Activated CD8-positive, alpha-beta memory T cell treated with anti-CD3 and anti-CD28 coated beads for 48 hours (primary cell): ENCODE measurements at regions not wholly inside any gene's neighbourhood (a gene's known extent, or its start where the extent isn't known, plus 50 kb on each side); places are given as distances from the start of the nearest gene placed in this dataset.
"Not testable (repeated sequence)": the region's sequence is repeated elsewhere in the genome, so short reads cannot be mapped to it uniquely, and the experiment has no call there.

Experiments used
- DNase-seq, 3 experiments: peaks; one replicate each; pipeline ENCODE4 v3.0.0-alpha.2; 2020; ENCODE audit warnings: low read depth in 2 of 3, low spot score in 2 of 3

DNA sequence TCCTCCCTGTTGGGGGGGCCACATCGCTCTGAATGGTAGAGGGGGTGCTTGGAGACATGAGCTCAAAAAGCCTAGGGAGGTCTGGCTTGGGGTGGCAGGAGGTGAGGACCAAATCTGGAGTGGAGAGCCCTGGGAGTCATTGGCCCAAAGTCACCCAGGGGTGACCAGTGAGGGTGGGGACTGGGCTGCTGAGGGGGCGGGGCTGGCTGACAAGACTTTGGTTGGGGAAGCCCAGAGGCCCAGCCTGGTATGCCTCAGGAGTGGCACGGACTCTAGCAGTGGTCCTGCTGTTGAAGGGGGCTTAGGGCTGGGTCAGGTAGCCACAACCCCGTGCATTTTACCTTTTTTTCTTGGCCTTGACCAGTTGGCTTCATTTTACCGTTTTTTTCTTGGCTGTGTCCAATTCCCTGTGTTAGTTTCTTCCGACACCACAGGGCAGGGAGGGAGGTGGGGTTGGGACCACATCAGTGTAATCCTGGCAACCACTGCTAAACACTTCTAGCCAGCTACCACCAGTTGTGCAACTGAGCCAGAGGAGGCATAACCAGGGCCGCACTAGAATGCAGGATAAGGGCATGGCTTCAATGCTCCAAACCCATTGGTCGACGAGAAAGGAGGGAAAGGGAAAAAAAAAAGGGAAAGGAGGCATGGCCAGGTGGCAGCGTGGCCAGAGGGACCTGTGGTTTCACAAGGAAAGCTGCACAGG lies 105.3 kb upstream of the C2CD4B start:
- DNase-seq = no peak

DNA sequence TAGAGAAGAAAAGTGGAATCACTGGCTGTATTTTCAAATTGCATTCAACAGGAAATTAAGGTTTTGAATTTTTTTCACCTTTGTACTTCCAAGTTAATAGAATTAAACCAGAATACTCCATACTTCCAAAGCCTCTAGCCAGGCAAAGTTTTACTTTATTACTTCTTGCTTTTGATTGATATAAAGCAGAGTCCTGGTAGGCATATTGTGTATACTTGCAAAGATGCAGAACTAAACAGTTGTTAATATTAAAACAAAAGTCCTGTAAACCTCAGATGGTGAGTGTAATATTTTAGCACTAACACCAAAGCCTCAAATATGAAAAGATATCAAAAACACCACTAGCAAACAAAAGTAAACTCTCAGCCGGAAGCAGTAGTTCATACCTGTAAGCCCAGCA lies 107.2 kb upstream of the C2CD4B start:
- no peak for DNase-seq

DNA sequence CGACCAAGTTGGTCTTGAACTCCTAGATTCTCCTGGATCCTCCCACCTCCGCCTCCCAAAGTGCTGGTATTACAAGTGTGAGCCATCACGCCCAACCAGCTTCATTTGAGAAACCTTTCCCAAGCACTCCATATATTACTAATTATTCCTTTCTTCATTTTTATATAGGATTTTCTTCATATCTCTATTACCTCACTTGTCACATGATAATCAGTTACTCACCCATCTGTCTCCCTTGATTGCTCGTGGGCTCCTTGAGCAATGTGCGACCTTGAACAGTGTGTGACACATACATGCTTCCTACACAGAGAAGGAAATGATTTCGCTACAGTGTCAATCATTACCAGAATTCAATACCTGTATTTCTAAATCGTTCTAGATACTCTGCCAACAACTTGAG lies 110.7 kb upstream of the C2CD4B start:
- DNase-seq = no peak

DNA sequence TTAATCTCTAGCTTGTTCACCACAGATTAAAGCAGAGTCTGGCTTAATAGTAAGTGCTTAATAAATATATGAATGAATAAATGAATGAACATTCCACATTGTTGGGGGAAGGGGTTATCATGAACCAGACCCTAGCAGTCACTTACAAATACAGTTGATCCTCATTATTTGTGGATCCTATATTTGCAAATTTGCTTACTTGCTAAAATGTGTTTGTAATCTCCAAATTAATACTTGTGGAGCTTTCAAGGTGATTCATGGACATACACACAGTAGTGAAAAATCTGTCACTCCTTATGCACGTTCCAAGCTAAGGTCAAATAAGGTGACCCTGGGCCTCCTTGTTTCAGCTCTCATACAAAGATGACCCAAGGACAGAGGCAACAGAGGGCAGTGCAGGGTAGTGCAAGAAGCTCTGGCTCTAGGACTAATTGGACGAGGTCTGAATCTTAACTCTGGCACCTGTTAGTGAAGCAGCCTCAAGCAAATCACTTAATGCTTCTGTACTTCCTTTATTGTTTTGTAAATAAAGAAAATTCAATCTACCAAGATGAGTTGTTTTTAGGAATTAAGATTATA lies 112.8 kb upstream of the C2CD4B start:
- DNase-seq = no peak

DNA sequence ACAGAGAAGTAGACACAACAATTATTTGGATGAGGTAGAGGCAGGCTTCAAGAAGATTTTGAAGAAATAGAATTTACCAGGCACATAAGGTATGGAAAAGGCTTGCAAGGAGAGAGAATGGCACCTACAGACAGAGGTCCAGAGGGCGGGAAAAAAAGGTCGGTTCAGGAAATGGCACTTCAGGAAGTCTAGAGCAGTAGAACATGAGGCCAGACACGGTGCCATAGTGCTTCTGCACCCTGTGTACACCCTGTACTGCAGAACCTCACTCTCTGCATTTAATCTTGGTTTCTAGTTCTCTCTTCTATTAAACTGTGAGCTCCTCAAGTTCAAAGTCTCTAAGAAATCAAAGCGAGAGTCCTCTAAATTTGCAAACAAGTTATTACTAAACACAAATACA lies 113.4 kb upstream of the C2CD4B start:
- no peak for DNase-seq

DNA sequence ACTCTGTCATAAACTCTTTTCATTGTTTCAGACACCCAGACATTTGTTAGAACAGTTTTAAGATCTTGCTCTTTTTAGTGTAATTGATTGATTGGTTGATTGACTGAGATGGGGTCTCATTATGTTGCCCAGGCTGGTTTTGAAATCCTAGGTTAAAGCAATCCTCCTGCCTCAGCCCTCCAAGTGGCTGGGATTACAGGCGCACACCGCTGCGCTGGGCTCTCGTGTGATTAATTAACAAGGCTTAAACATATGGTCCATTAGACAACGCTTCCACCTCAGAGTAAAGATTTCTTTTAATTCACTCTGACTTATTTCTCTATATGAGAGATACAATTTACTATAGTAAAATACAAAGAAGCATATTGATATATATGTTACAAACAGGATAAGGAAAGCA lies 114.0 kb upstream of the C2CD4B start:
- DNase-seq = no peak

DNA sequence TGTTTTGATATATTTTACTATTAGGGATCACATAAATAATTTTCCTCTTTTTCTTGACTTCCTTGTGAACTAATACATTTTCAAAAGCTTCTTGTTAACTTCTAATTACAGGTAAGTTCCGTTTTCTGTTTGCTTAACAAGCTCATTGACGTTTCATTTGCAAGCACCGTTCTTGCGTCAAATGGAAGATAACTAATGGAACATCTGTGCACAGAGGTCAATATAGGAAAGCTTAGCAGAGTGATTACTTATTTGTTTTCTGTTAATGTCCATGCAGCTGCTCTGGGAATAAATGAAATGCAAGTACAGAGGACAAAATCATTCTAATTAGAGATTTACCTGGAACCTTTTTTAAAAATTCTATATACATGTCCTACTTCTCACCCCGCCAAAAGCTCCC lies 115.5 kb upstream of the C2CD4B start:
- no peak for DNase-seq

DNA sequence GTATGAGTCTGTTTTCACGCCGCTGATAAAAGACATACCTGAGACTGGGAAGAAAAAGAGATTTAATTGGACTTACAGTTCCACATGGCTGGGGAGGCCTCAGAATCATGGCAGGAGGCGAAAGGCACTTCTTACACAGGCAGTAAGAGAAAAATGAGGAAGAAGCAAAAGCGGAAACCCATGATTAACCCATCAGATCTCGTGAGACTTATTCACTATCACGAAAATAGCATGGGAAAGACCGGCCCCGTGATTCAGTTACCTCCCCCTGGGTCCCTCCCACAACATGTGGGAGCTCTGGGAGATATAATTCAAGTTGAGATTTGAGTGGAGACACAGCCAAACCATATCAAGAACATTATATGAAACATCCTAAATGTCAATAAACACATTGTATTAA lies 116.7 kb upstream of the C2CD4B start:
- DNase-seq = not testable (repeated sequence)

DNA sequence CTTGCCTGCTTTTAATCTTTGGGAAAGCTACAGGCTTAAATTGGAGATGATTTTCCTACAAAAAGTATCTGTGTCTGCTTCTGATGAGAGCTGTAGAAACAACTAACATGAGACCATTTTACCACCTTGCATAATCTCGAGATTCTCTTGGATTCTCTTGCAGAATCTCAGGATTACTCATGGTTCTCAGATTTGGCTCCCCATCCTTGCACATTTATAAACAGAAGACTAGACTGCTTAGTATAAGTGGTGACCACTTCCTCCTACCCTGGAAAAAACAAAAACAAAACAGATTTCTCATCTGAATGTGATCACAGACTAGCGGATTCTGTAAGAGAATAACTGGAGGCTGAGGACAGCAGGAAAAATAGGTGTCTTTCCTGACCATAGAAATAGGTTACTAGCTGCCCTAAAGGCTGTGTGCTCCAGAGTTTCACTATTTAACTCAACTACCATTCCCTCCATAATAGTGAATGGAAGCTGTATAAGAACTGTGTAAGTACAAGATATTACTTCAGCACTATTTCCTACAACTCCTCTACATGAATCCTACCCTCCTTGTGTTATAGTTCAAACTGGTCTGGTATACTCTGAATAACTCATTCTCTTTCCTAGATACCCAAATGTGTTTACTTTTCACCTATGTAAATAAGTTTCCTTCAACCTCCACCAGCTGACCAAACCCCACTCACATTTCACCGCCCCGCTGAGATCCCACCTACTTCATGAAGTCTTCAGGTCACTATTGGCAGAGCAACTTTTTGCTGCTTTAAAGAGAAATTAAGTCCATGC lies 122.2 kb upstream of the C2CD4B start:
- no peak for DNase-seq

DNA sequence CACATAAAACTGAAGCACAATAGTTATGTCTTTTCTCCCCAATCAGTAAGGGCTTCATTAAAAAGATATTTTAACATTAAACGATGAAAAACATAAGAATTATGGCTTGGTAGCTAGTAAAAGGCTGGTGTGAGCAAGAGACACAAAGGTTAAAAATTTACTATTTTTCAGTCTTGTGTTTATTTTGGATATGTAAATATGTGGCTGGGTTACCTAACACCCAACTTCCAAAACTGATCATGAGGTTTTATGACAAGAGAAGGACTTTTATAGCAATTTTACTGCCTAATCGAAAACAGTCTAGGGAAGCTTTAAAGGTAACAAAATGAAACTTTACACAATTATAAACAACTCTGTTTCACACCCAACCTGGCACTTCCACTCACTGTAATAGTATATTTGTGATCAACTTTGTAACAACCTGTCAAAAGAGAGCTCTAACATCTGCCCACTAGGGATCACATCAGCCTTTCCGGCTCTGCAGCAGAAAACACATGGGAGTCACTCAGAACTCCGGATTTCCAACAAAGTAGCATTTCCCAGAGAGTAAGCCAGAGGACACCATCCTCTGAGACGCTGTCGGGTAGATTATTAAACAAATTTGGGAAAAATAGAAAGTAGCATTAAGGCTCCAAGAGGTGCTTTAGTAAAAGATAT lies 123.4 kb upstream of the C2CD4B start:
- no peak for DNase-seq

DNA sequence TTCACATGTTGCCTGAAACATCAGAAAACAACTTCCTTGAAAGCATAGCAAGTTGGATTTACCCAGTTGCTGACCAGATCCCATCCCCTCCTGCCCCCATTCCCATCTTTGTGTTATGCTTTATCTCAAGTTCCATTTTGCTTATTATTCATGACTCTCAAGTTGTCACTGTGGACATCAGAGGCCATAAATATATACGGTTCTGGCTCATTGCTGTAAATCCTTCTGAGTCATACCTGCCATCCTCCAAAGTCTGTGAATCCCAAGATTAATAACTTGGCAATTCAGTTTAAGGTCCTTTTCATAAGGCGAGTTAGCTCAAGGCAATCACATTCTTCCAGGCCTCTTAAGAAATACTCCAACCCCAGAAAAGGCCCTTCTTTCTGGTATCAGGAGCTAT lies 126.2 kb upstream of the C2CD4B start:
- no peak for DNase-seq

DNA sequence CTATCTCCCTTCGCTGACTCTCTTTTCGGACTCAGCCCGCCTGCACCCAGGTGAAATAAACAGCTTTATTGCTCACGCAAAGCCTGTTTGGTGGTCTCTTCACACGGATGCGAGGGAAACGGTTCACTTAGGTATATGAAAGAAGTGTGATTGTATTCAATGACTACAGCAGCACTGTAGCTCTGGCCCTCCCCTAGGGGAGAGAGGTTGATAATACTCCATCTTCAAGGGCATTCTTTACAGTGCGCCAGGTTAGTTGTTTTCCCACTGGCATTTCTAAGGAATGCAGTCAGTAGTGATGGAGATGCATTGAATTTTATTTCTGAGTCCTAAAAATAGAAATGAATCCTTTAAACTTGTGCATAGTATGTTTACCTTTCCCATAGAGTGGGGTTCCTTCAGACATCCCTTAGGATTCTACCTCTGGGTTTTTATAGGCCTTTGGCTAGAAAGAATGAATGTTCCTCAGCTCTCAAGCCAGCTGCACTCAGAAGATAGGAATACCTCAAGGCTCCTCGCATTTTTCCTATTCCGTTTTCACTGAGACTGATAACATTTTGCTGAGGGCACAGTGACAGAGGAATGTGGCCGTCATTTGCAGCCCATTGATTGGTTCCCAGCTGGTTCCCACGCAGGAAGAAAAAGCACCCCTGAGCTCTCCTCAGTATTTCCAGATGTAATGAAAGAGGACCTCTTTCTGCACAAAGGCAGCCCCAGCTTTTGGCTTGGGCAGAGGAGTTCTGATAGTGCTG lies 131.8 kb upstream of the C2CD4B start:
- no peak for DNase-seq

DNA sequence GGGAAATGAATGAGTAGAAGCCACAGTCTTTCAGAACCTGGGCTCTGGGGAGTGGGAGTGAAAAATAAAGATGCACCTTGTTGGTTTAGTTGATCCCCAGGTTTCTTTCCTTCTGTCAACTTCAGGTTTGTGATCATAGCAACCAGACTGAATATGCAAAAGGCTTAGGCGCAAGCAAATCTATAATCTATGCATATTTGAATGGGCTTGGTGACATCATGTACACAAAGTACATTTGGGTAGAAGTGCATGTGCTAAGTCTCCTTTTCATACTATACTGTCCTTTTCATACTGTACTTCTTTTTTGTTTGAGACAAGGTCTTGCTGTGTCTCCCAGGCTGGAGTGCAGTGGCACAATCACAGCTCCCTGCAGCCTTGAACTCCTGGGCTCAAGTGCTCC lies 132.4 kb upstream of the C2CD4B start:
- DNase-seq = no peak

DNA sequence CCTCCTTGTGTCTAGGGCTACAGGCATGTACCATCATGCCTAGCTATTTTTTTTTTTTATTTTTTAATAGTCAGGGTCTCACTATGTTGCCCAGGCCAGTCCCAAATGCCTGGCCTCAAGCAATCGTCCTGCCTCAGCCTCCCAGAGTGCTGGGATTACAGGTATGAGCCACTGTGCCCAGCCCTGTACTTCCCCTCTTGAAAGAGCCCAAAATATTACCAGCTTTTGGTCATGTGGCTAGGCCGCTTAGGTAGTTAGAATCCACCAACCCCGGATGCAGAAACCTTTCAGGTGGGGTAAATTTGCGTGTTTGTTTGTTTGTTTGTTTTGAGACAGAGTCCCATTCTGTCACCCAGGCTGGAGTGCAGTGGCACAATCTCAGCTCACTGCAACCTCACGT lies 132.8 kb upstream of the C2CD4B start:
- DNase-seq = no peak

DNA sequence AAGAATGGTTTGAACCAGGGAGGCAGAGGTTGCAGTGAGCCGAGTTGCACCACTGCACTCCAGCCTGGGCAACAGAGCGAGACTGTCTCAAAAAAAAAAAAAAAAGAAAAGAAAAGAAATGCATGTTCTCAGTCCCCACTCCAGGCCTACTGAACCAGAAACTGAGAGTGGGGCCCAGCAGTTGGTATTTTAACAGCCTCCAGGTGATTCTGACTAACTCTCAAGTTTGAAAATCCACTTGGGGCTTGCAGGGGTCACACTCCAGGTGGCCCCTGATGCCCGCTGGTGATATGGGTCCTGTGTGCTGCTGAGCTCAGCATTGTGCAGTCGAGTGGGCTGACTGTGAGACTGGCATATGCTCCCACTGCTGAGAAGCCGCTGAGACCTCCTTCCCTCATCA lies 133.7 kb upstream of the C2CD4B start:
- DNase-seq = no peak

DNA sequence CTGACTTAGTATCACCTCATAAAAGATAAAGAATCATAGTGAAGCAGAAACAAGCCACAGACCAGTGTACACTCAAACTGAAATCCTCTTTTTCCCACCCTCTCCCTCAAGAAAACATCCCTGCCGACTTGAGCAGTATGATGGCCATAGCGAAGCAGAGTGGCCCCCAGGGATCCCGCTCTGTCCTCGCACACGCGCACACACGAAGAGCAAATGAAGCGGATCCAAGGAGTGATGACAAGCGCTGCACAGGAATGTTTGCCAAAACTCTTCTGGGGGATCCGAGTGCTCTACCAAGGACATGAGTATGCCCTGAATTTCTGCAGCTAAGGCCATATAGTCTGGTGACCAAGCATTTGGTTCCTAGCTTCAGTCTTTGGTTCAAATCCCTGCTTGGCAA lies 134.5 kb upstream of the C2CD4B start:
- DNase-seq = no peak

DNA sequence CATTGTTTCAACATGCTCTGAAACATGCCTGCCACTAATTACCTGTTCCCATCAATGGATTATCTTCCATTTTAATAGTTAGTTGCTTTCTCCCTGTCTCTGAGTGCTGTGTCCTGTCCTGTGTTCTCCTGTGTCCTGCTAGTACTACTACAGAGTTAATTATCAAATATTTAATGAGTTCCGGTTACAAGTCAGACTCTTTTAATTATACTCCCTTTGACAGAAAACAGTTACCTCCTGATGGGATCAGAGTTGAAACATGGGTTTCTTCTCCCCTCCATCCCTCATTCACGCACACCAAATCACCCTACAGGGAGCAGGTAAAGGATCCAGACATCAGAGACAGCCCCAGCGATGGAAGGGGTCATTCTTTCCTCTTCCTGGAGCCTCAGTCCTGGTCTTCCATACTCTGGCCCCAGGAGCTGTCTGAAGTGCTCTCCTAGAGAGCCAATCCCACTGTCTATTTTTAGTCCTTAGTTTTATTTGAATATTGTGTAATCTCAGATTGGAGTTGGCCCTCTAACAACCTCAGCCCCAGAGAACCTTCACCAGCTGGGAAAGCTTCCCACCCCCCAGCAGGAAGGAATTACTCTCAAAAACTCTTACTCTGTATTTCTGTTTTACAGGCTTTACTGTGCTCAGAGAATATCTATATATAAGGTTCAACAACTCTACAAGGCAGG lies 137.0 kb upstream of the C2CD4B start:
- no peak for DNase-seq

DNA sequence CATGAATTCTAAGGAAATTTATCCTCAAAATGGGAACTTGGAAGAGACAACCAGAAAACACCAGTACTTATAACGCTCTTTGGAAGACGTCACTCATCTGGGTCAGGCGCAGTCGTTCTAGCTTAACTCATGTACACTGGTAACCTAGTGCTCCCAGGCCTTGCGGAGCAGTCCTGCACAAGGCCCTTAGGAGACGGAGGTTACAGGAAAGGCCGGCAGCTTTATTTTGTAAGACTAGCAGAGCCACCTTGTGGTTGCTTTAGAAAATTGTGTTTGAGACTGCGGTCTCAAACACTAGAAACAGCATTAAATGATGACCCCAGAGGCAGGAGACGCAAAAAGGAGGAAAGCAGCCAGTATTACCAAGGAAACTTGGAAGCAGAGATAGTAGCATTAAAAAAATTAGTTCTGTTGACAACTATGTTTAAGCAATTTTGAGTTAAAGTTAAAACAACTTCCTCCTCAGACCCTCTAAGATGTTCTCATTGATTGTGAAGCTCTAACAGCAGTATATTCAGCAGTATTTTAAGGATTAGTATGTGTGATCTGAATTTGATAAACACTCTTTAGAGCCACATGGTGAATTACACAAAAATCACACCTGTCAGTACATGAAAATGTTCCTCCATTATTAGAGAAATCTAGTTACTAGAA lies 141.9 kb upstream of the C2CD4B start:
- no peak for DNase-seq

DNA sequence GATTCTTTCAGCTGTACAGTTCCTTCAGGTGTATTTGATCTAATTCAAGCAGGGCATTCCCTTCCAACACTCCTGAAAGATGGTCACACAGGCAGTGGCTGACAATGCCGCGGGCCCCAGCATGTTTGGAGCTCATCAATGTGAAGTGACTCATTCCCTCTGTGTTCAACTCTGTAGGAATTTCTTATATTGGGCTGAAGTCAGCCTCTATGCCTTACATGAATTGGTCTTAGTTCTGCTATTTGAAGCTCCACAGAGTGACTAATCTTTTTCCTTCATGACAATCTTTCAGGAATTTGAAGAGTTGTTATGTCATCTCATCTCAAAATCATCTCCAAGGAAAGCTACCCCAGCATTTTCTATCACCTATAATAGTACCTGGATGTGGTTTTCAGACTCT lies 142.5 kb upstream of the C2CD4B start:
- DNase-seq = no peak

DNA sequence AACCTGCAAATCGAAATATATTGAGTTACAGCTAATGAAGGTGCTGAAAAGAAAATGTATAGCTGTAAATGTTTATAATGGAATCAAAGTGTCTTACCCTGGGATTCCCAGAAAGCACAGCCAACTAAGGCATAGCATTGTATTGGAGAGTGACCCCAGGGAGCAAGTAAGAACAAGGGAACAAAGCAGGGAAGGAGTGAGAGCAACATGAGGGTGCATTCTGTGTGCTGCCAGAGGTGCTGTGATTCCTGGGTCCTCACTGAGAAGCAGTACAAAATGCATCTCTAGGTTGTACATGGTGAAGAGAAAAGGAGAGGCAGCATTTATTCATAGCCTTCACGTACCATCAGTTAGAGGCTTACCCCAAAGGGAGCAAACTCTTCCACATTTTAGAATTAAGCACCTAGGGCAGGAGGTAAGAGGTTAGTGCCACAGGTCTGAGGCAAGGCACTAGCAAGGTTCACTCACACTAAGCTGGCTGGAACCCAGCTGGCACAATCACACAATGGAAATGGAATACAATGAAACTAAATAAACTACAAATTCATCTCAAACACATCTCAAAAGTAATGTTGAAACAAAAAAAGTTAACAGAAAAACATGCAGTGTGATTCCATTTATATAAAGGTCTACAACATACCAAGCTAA lies 151.5 kb upstream of the C2CD4B start:
- no peak for DNase-seq
